Endothelial cell of umbilical vein (primary cell): ENCODE measurements at regions not wholly inside any gene's neighbourhood (a gene's known extent, or its start where the extent isn't known, plus 50 kb on each side); places are given as distances from the start of the nearest gene placed in this dataset.

Source experiments
- BruUV-seq: library from RNA; stranded (reverse); fragments of 400-500 nt; replicated peaks from 2 replicates; lab custom pipeline; 2021; lab: Mats Ljungman, UMichigan
- CTCF ChIA-PET: fragments of 300-600, 350-600 bp; sonication (Branson Sonifier 250); formaldehyde crosslinking; loops from one replicate; lab custom pipeline; 2021; ENCODE audit warnings: antibody characterized with exemption, inconsistent platforms; lab: Charles Lee
- POLR2A ChIA-PET: fragments of 300-600, 350-600 bp; sonication (Branson Sonifier 250); formaldehyde crosslinking; loops from one replicate; lab custom pipeline; 2021; ENCODE audit warnings: antibody characterized with exemption, inconsistent platforms; lab: Charles Lee
- DNase-seq: peaks from one replicate; pipeline ENCODE4 v3.0.0-alpha.2; 2011; ENCODE audit warnings: low read depth, low spot score
- FAIRE-seq: peaks from 2 replicates; lab custom pipeline; 2011; peaks lifted over from hg19 to GRCh38; lab: Jason Lieb, UNC
- H2AFZ ChIP-seq: 2 replicates; pipeline ENCODE4 v1.6.0; 2012; ENCODE audit warnings: low read depth, low read length, control low read depth, inconsistent platforms
- H3K27ac ChIP-seq: 2 replicates; pipeline ENCODE4 v1.5.1; 2011; ENCODE audit warnings: low read depth, mild to moderate bottlenecking, control low read depth, low read length, moderate library complexity; ENCODE audit not compliant: insufficient read depth
- H3K27me3 ChIP-seq, 2 experiments: 2 replicates each; pipeline versions ENCODE4 v1.6.0 to v1.6.1; 2011; ENCODE audit warnings: low read length in 2 of 2, mixed read lengths in 1 of 2; ENCODE audit not compliant: control insufficient read depth in 2 of 2, insufficient read depth in 2 of 2
- H3K36me3 ChIP-seq, 2 experiments: 2 replicates in 1 of 2; 3 replicates in 1 of 2; pipeline ENCODE4 v1.5.1; 2011; ENCODE audit warnings: low read length in 2 of 2, mild to moderate bottlenecking in 1 of 2, moderate library complexity in 1 of 2; ENCODE audit not compliant: control insufficient read depth in 2 of 2, insufficient read depth in 2 of 2; ENCODE audit errors: extremely low read depth in 1 of 2
- H3K4me1 ChIP-seq: 3 replicates; pipeline ENCODE4 v1.5.1; 2011; ENCODE audit warnings: mild to moderate bottlenecking, low read length; ENCODE audit not compliant: control insufficient read depth, insufficient read depth; ENCODE audit errors: extremely low read depth
- H3K4me2 ChIP-seq: 2 replicates; pipeline ENCODE4 v1.6.1; 2011; ENCODE audit warnings: low read length, control low read depth, mixed read lengths; ENCODE audit not compliant: insufficient read depth
- H3K4me3 ChIP-seq, 3 experiments: fragments of 200-600 bp in 1 of 3; sonication (generic), shearing (Covaris generic) in 1 of 3; replicated peaks in 1 of 3; 2 replicates each; pipeline ENCODE4 v1.5.1; 2011 to 2016; ENCODE audit warnings: control low read depth in 3 of 3, low read length in 3 of 3, mild to moderate bottlenecking in 2 of 3, inconsistent platforms in 1 of 3, low read depth in 1 of 3, moderate library complexity in 1 of 3; ENCODE audit not compliant: insufficient read depth in 1 of 3
- H3K79me2 ChIP-seq: 2 replicates; pipeline ENCODE4 v1.6.0; 2012; ENCODE audit warnings: low read length, inconsistent platforms; ENCODE audit not compliant: control insufficient read depth, insufficient read depth
- H3K9ac ChIP-seq: replicated peaks from 2 replicates; pipeline ENCODE3; 2011; ENCODE audit warnings: low read length, control low read depth; ENCODE audit not compliant: insufficient read depth; ENCODE audit errors: extremely low read depth
- H3K9me1 ChIP-seq: replicated peaks from 3 replicates; pipeline ENCODE4 v1.6.0; 2011; ENCODE audit warnings: mild to moderate bottlenecking, low read length; ENCODE audit not compliant: control insufficient read depth, insufficient read depth; ENCODE audit errors: extremely low read depth
- H3K9me3 ChIP-seq: replicated peaks from 2 replicates; pipeline ENCODE4 v1.5.1; 2012; ENCODE audit warnings: low read length, inconsistent platforms; ENCODE audit not compliant: control insufficient read depth, insufficient read depth
- H4K20me1 ChIP-seq: replicated peaks from 2 replicates; pipeline ENCODE3; 2011; ENCODE audit warnings: mild to moderate bottlenecking, low read length; ENCODE audit not compliant: control insufficient read depth, insufficient read depth; ENCODE audit errors: extremely low read depth
- CTCF ChIP-seq, 2 donors: IDR thresholded peaks; 1 replicate in 1 of 2; 2 replicates in 1 of 2; pipeline ENCODE4 v1.5.1; 2011; ENCODE audit warnings: low read length in 2 of 2, mild to moderate bottlenecking in 2 of 2, moderate library complexity in 2 of 2, control low read depth in 1 of 2, inconsistent platforms in 1 of 2, low read depth in 1 of 2; ENCODE audit not compliant: insufficient read depth in 1 of 2; ENCODE audit errors: extremely low read depth in 1 of 2
- EZH2 ChIP-seq: IDR thresholded peaks from 2 replicates; pipeline ENCODE4 v1.6.1; 2012; ENCODE audit warnings: borderline replicate concordance, low read depth, mild to moderate bottlenecking, moderate library complexity, low read length, inconsistent platforms; ENCODE audit not compliant: severe bottlenecking
- FOS ChIP-seq: IDR thresholded peaks from 2 replicates; pipeline ENCODE4 v1.6.1; 2011; ENCODE audit warnings: mild to moderate bottlenecking, low read length, moderate library complexity, borderline replicate concordance; ENCODE audit not compliant: insufficient read depth
- GATA2 ChIP-seq: IDR thresholded peaks from 2 replicates; pipeline ENCODE4 v1.7.0; 2011; ENCODE audit warnings: low read depth, mild to moderate bottlenecking, moderate library complexity, mixed read lengths, low read length; ENCODE audit not compliant: insufficient read length, insufficient read depth
- JUN ChIP-seq: IDR thresholded peaks from 2 replicates; pipeline ENCODE4 v1.6.1; 2011; ENCODE audit warnings: borderline replicate concordance, low read depth; ENCODE audit not compliant: insufficient read length, insufficient read depth
- MAX ChIP-seq: IDR thresholded peaks from 2 replicates; pipeline ENCODE4 v1.6.1; 2011; ENCODE audit not compliant: insufficient read depth, insufficient read length
- MYC ChIP-seq: IDR thresholded peaks from one replicate; pipeline ENCODE4 v1.6.1; 2011; ENCODE audit warnings: mild to moderate bottlenecking, low read depth, low read length
- POLR2A ChIP-seq: IDR thresholded peaks from 2 replicates; pipeline ENCODE4 v1.6.1; 2012; ENCODE audit warnings: low read depth, mild to moderate bottlenecking, control low read depth, low read length
- POLR2AphosphoS5 ChIP-seq: IDR thresholded peaks from 2 replicates; pipeline ENCODE4 v1.6.1; 2012; ENCODE audit warnings: low read depth, mild to moderate bottlenecking, control low read depth, low read length, moderate library complexity; ENCODE audit not compliant: insufficient read depth
- dilution Hi-C: fragments of 300-500 bp; cut with MboI; formaldehyde crosslinking; loops from one replicate; pipeline ENCODE4 v1.15.0; 2019; ENCODE audit warnings: low sequenced_read_pairs; ENCODE audit not compliant: extremely low pct_ligation_motif_present
- intact Hi-C: fragments of 100-400 bp; cut with micrococcal nuclease; formaldehyde crosslinking; loops from one replicate; pipeline ENCODE4 v1.10.0; 2022

- no peaks in the 10 kb centered on the region for H3K79me2 ChIP-seq
- no peak overlapping the region for H3K4me3 ChIP-seq
- H3K9ac ChIP-seq = no peak overlapping the region
- H3K27me3 ChIP-seq = no peaks in the 10 kb centered on the region
- H4K20me1 ChIP-seq = no peaks in the 10 kb centered on the region
- no peak overlapping the region for H2AFZ ChIP-seq
- H3K27ac ChIP-seq = no peak overlapping the region
- FAIRE-seq = no peak
- intact Hi-C loops (no loop called here), dilution Hi-C loops (no loop called here)
- no TSS peak for BruUV-seq
- no peaks in the 10 kb centered on the region for H3K9me1 ChIP-seq
- no peaks in the 10 kb centered on the region for H3K9me3 ChIP-seq
- no peaks in the 10 kb centered on the region for H3K4me1 ChIP-seq
- ChIA-PET POLR2A (no interaction called here), CTCF (no interaction called here)
- H3K4me2 ChIP-seq = no peak overlapping the region
- TF ChIP-seq POLR2AphosphoS5 = no peak
- TF ChIP-seq POLR2A = no peak
- TF ChIP-seq JUN = no peak
- no peak for TF ChIP-seq CTCF (IDR thresholded peaks at IDR 0.05; ENCODE audit: extremely low read depth in 1 of 2, insufficient read depth in 1 of 2, low read depth in 1 of 2, low read length in 2 of 2)
- TF ChIP-seq EZH2 = no peak
- no peak for TF ChIP-seq FOS
- TF ChIP-seq MYC = no peak
- no peak for TF ChIP-seq MAX
- no peak for TF ChIP-seq GATA2
- no peak for DNase-seq
- no peaks in the 10 kb centered on the region for H3K36me3 ChIP-seq
Measured at GRCh38 chr6:86782328-86782727, 155.0 kb upstream of the HTR1E start.
